HL-60 (cell line): ENCODE measurements at regions not wholly inside any gene's neighbourhood (a gene's known extent, or its start where the extent isn't known, plus 50 kb on each side); places are given as distances from the start of the nearest gene placed in this dataset.

Source experiments
- GABPA ChIP-seq: IDR thresholded peaks from 2 replicates; pipeline ENCODE4 v1.6.1; 2012; ENCODE audit warnings: low read depth
- POLR2AphosphoS5 ChIP-seq: IDR thresholded peaks from 2 replicates; pipeline ENCODE4 v1.6.1; 2012; ENCODE audit warnings: low read depth
- TF ChIP-seq, protein P1 (sequence below): IDR thresholded peaks from one replicate; pipeline ENCODE4 v1.5.1; 2011; ENCODE audit warnings: low read length, control low read depth, inconsistent platforms; ENCODE audit not compliant: insufficient read depth
- TF ChIP-seq, protein P2 (sequence below): IDR thresholded peaks from 2 replicates; pipeline ENCODE4 v1.6.1; 2012; ENCODE audit warnings: low read depth; ENCODE audit not compliant: insufficient replicate concordance

DNA sequence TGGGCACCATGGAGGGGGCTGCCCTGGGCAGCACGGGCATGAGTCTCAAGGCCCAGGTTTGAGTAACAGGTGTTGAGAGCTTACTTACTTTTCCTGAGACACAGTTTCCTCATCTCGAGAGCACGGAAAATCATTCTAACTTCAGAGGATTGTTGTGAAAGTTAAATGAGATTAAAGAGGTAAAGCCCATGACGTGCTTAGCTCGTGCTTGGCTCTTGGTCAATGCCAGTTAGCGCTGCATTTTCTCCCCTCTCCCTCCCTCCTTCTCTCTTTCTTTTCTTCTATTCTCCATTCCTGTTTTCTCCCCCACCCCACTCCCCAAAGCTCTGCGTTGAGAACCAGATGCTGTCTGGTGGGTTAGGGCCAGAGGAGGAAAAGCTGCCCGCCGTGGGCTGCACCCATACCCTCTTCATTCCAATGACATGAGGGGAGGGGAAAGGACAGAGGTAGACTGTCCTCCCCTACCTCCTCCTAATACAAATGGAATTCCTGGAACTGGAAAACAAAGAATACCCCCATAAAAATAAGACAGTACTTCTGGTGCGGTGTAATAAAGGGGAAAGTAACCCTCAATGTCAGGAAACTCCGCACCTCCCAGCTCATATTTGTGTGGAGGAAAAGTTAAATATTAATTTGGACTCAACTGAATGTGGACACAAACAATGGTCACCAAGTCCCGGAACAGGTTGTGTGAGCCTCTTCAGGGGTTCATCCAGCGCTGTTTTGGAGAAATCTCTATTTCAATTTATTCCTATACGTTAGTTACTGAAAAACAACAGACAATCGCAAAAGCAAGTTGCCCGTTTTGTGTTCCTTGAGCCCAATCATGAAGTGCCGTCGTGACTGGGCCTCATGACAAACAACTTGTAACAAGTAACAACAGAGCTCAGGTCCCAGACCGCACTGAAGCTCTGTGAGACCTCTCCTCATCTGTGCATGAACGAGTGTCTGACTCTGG is 54.8 kb upstream of the B3GAT1 start:
- TF ChIP-seq, protein P1, sequence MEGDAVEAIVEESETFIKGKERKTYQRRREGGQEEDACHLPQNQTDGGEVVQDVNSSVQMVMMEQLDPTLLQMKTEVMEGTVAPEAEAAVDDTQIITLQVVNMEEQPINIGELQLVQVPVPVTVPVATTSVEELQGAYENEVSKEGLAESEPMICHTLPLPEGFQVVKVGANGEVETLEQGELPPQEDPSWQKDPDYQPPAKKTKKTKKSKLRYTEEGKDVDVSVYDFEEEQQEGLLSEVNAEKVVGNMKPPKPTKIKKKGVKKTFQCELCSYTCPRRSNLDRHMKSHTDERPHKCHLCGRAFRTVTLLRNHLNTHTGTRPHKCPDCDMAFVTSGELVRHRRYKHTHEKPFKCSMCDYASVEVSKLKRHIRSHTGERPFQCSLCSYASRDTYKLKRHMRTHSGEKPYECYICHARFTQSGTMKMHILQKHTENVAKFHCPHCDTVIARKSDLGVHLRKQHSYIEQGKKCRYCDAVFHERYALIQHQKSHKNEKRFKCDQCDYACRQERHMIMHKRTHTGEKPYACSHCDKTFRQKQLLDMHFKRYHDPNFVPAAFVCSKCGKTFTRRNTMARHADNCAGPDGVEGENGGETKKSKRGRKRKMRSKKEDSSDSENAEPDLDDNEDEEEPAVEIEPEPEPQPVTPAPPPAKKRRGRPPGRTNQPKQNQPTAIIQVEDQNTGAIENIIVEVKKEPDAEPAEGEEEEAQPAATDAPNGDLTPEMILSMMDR, result no peak
- TF ChIP-seq, protein P2, sequence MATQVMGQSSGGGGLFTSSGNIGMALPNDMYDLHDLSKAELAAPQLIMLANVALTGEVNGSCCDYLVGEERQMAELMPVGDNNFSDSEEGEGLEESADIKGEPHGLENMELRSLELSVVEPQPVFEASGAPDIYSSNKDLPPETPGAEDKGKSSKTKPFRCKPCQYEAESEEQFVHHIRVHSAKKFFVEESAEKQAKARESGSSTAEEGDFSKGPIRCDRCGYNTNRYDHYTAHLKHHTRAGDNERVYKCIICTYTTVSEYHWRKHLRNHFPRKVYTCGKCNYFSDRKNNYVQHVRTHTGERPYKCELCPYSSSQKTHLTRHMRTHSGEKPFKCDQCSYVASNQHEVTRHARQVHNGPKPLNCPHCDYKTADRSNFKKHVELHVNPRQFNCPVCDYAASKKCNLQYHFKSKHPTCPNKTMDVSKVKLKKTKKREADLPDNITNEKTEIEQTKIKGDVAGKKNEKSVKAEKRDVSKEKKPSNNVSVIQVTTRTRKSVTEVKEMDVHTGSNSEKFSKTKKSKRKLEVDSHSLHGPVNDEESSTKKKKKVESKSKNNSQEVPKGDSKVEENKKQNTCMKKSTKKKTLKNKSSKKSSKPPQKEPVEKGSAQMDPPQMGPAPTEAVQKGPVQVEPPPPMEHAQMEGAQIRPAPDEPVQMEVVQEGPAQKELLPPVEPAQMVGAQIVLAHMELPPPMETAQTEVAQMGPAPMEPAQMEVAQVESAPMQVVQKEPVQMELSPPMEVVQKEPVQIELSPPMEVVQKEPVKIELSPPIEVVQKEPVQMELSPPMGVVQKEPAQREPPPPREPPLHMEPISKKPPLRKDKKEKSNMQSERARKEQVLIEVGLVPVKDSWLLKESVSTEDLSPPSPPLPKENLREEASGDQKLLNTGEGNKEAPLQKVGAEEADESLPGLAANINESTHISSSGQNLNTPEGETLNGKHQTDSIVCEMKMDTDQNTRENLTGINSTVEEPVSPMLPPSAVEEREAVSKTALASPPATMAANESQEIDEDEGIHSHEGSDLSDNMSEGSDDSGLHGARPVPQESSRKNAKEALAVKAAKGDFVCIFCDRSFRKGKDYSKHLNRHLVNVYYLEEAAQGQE, result no peak
- TF ChIP-seq POLR2AphosphoS5 (no peak), GABPA (no peak)
